PC-3 (cell line): ENCODE measurements at regions not wholly inside any gene's neighbourhood (a gene's known extent, or its start where the extent isn't known, plus 50 kb on each side); places are given as distances from the start of the nearest gene placed in this dataset.

Experiments
- ATAC-seq: fragments of 200-7000 bp; cut with Tn5 transposase; 2 replicates; pipeline ENCODE4 v1.9.1; 2020; ENCODE audit warnings: mild to moderate bottlenecking, moderate library complexity
- BruUV-seq: library from RNA; stranded (reverse); fragments of 400-500 nt; replicated peaks from 2 replicates; lab custom pipeline; 2021; lab: Mats Ljungman, UMichigan
- CTCF ChIA-PET: fragments of 300-600 bp; sonication (Branson Sonifier 250); formaldehyde crosslinking; loops from one replicate; lab custom pipeline; 2022; ENCODE audit warnings: antibody characterized with exemption; lab: Charles Lee
- POLR2A ChIA-PET: fragments of 300-600 bp; sonication (Branson Sonifier 250); formaldehyde crosslinking; loops from one replicate; lab custom pipeline; 2022; ENCODE audit warnings: antibody characterized with exemption; ENCODE audit not compliant: unreplicated experiment; lab: Charles Lee
- DNase-seq: peaks from one replicate; pipeline ENCODE4 v3.0.0-alpha.2; 2015
- H2AFZ ChIP-seq: fragments of 300-600 bp; sonication (generic); 2 replicates; pipeline ENCODE4 v1.6.0; 2016; ENCODE audit warnings: antibody characterized with exemption, low read length
- H3F3A ChIP-seq: fragments of 300-600 bp; sonication (generic); one replicate; pipeline ENCODE4 v1.6.0; 2017; ENCODE audit warnings: antibody characterized with exemption, low read length, control low read depth, mild to moderate bottlenecking; ENCODE audit not compliant: unreplicated experiment
- H3K27ac ChIP-seq: fragments of 300-600 bp; sonication (generic); 2 replicates; pipeline ENCODE4 v1.5.1; 2016; ENCODE audit warnings: mild to moderate bottlenecking, low read length
- H3K27me3 ChIP-seq: fragments of 300-600 bp; sonication (generic); 2 replicates; pipeline ENCODE4 v1.6.1; 2016; ENCODE audit warnings: low read length, mixed read lengths
- H3K36me3 ChIP-seq: fragments of 300-600 bp; sonication (generic); 2 replicates; pipeline ENCODE4 v1.6.1; 2016; ENCODE audit warnings: low read depth, mixed run types, low read length, mixed read lengths
- H3K4me1 ChIP-seq: fragments of 300-600 bp; sonication (generic); 2 replicates; pipeline ENCODE4 v1.5.1; 2016; ENCODE audit warnings: low read length; ENCODE audit not compliant: insufficient read depth
- H3K4me2 ChIP-seq: fragments of 300-600 bp; sonication (generic); 2 replicates; pipeline ENCODE4 v1.6.0; 2016; ENCODE audit warnings: low read length
- H3K4me3 ChIP-seq: fragments of 300-600 bp; sonication (generic); 2 replicates; pipeline ENCODE4 v1.5.1; 2016; ENCODE audit warnings: mild to moderate bottlenecking, low read length, mixed read lengths
- H3K79me2 ChIP-seq: fragments of 300-600 bp; sonication (generic); 2 replicates; pipeline ENCODE4 v1.6.1; 2017; ENCODE audit warnings: low read length, mixed read lengths
- H3K9ac ChIP-seq: fragments of 300-600 bp; sonication (generic); 2 replicates; pipeline ENCODE4 v1.6.0; 2016; ENCODE audit warnings: mild to moderate bottlenecking, low read length
- H3K9me2 ChIP-seq: fragments of 300-600 bp; sonication (generic); replicated peaks from 2 replicates; pipeline ENCODE4 v1.6.1; 2016; ENCODE audit warnings: mixed run types, low read length, mixed read lengths
- H3K9me3 ChIP-seq: fragments of 300-600 bp; sonication (generic); 2 replicates; pipeline ENCODE4 v1.6.1; 2016; ENCODE audit warnings: low read length, mixed read lengths
- H4K20me1 ChIP-seq: fragments of 300-600 bp; sonication (generic); 2 replicates; pipeline ENCODE4 v1.6.1; 2016; ENCODE audit warnings: low read length, mixed read lengths
- CTCF ChIP-seq: fragments of 300-600 bp; sonication (generic); conservative IDR thresholded peaks from 2 replicates; pipeline ENCODE4 v1.5.1; 2017; ENCODE audit warnings: antibody characterized with exemption, low read depth, mild to moderate bottlenecking, low read length
- EZH2 ChIP-seq: fragments of 300-600 bp; sonication (generic); IDR thresholded peaks from one replicate; pipeline ENCODE4 v1.6.1; 2017; ENCODE audit warnings: antibody characterized with exemption, mild to moderate bottlenecking, low read length; ENCODE audit not compliant: unreplicated experiment
- EZH2phosphoT487 ChIP-seq: fragments of 300-600 bp; sonication (generic); IDR thresholded peaks from 2 replicates; pipeline ENCODE4 v1.6.1; 2018; ENCODE audit warnings: mild to moderate bottlenecking, antibody characterized with exemption, low read length, borderline replicate concordance
- intact Hi-C: fragments of 100-400 bp; cut with micrococcal nuclease; formaldehyde crosslinking; loops from 2 replicates; pipeline ENCODE4 v1.9.0; 2023

- H3K27me3 ChIP-seq, result no peaks in the 10 kb centered on the region
- no TSS peak for BruUV-seq
- no peak for DNase-seq
- CTCF ChIA-PET, result no interaction called here
- H3K36me3 ChIP-seq, result no peaks in the 10 kb centered on the region
- H3K9ac ChIP-seq, result no peak overlapping the region
- no peak overlapping the region for H3K27ac ChIP-seq
- no peak for ATAC-seq
- no peaks in the 10 kb centered on the region for H4K20me1 ChIP-seq
- H3K4me1 ChIP-seq, result peaks cover 12% of the 10 kb centered on the region
- H3K79me2 ChIP-seq, result no peaks in the 10 kb centered on the region
- no peak for TF ChIP-seq EZH2phosphoT487
- TF ChIP-seq EZH2, result no peak
- no peak for TF ChIP-seq CTCF
- POLR2A ChIA-PET, result no interaction called here
- no peak overlapping the region for H3K4me3 ChIP-seq
- no peak overlapping the region for H3K4me2 ChIP-seq
- H2AFZ ChIP-seq, result no peak overlapping the region
- intact Hi-C loops, result no loop called here
- H3K9me3 ChIP-seq, result no peaks in the 10 kb centered on the region
- no peaks in the 10 kb centered on the region for H3K9me2 ChIP-seq
- H3F3A ChIP-seq, result no peaks in the 10 kb centered on the region
Observed at GRCh38 chr11:109973486-109973885, 119.7 kb upstream of the ZC3H12C start.

DNA sequence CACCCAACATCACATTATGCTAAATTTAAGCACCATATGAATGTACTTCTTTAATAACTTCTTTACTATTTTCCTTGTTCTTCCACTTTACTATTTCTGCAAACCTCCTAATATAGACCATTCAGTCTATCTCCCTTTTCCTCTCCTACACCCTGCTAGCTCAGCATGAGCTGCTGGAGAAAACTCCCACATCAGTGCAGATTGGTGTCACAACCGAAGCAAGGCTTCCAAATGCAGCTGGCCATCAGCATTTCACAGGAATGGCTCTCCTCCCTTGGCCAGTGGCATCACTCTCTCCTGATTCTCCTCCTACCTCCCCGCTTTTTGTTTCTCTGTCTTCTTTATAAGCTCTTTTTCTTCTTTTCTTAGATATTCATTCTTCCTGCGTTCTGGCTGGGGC lies 118.7 kb upstream of the ZC3H12C start:
- ChIA-PET CTCF (no interaction called here), POLR2A (no interaction called here)
- Histone ChIP-seq H3K27ac (no peak overlapping the region), H3K4me2 (no peak overlapping the region), H3F3A (no peaks in the 10 kb centered on the region), H2AFZ (no peak overlapping the region), H4K20me1 (no peaks in the 10 kb centered on the region), H3K9ac (no peak overlapping the region), H3K4me3 (no peak overlapping the region), H3K9me3 (no peaks in the 10 kb centered on the region), H3K36me3 (no peaks in the 10 kb centered on the region), H3K9me2 (no peaks in the 10 kb centered on the region), H3K4me1 (peaks cover 12% of the 10 kb centered on the region), H3K79me2 (no peaks in the 10 kb centered on the region), H3K27me3 (no peaks in the 10 kb centered on the region)
- DNase-seq (no peak), ATAC-seq (no peak)
- TF ChIP-seq EZH2, result no peak
- no TSS peak for BruUV-seq
- intact Hi-C loops, result no loop called here

DNA sequence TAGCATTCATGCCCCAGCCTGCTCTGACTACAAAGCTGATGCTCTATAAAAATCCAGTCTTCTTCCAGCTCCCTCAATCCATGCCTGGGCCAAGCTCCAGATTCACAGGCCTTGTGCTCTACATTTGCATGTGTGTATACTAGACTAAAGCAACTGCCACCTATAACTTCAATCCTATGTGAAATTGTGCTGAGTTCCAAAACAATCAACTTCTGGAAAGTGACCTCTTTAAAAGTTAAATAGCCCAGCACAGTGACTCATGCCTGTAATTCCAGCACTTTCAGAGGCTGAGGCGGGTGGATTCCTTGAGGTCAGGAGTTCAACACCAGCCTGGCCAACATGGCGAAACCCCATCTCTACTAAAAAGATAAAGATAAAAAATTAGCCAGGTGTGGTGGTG lies 114.3 kb upstream of the ZC3H12C start:
- BruUV-seq, result no TSS peak
- 0 out of 2 replicates have a peak, but pooled peaks cover 2% of the 10 kb centered on the region for H3K9me2 ChIP-seq
- peak; percentile 16 for DNase-seq
- POLR2A ChIA-PET, result interaction anchor here (0.6 kb wide), 1 partner anchor 1198 kb away, joined by 6 read pairs; no protein-coding TSS in a partner anchor
- H3K4me1 ChIP-seq, result no peaks in the 10 kb centered on the region
- ATAC-seq, result peak; percentile 24; the same call in 1 of the 2 replicates
- H3K4me2 ChIP-seq, result no peak overlapping the region
- H3F3A ChIP-seq, result no peaks in the 10 kb centered on the region
- H3K27me3 ChIP-seq, result no peaks in the 10 kb centered on the region
- H3K36me3 ChIP-seq, result no peaks in the 10 kb centered on the region
- H3K4me3 ChIP-seq, result no peak overlapping the region
- CTCF ChIA-PET, result no interaction called here
- no peaks in the 10 kb centered on the region for H4K20me1 ChIP-seq
- no peak for TF ChIP-seq EZH2phosphoT487
- no peak for TF ChIP-seq CTCF
- no peak for TF ChIP-seq EZH2
- H2AFZ ChIP-seq, result no peak overlapping the region
- intact Hi-C loops, result no loop called here
- no peaks in the 10 kb centered on the region for H3K9me3 ChIP-seq
- H3K27ac ChIP-seq, result no peak overlapping the region
- no peaks in the 10 kb centered on the region for H3K79me2 ChIP-seq
- no peak overlapping the region for H3K9ac ChIP-seq
